Neuronal stem cell (in vitro differentiated cells): ENCODE measurements at regions not wholly inside any gene's neighbourhood (a gene's known extent, or its start where the extent isn't known, plus 50 kb on each side); places are given as distances from the start of the nearest gene placed in this dataset.

Source experiments
- DNase-seq: peaks from one replicate; pipeline ENCODE4 v3.0.0-alpha.2; 2013; ENCODE audit warnings: low spot score
- H2AFZ ChIP-seq: one replicate; pipeline ENCODE4 v1.6.1; 2013; ENCODE audit warnings: mild to moderate bottlenecking, low read length, inconsistent platforms
- H2AK5ac ChIP-seq: 2 replicates; pipeline ENCODE4 v1.6.1; 2013; ENCODE audit warnings: low read depth, mild to moderate bottlenecking, inconsistent platforms, low read length, moderate library complexity, mixed read lengths
- H2BK120ac ChIP-seq: 2 replicates; pipeline ENCODE4 v1.6.1; 2013; ENCODE audit warnings: low read depth, mild to moderate bottlenecking, inconsistent platforms, low read length, moderate library complexity, mixed read lengths
- H2BK12ac ChIP-seq: one replicate; pipeline ENCODE4 v1.6.1; 2013; ENCODE audit warnings: low read length, inconsistent platforms
- H2BK15ac ChIP-seq: 2 replicates; pipeline ENCODE4 v1.6.1; 2013; ENCODE audit warnings: mild to moderate bottlenecking, low read length, inconsistent platforms, mixed read lengths
- H2BK5ac ChIP-seq: one replicate; pipeline ENCODE4 v1.6.1; 2013; ENCODE audit warnings: inconsistent platforms, mild to moderate bottlenecking, low read length, moderate library complexity
- H3K14ac ChIP-seq: one replicate; pipeline ENCODE4 v1.6.1; 2013; ENCODE audit warnings: low read length, inconsistent platforms
- H3K18ac ChIP-seq: 2 replicates; pipeline ENCODE4 v1.6.1; 2013; ENCODE audit warnings: low read length, inconsistent platforms
- H3K23ac ChIP-seq: 2 replicates; pipeline ENCODE4 v1.6.1; 2013; ENCODE audit warnings: low read depth, mild to moderate bottlenecking, mixed read lengths, low read length, inconsistent platforms; ENCODE audit not compliant: poor library complexity
- H3K27ac ChIP-seq: replicated peaks from 3 replicates; pipeline ENCODE4 v1.5.1; 2013; ENCODE audit warnings: low read length, inconsistent platforms
- H3K27me3 ChIP-seq, 3 experiments: 2 replicates each; pipeline ENCODE4 v1.6.1; 2013; ENCODE audit warnings: low read length in 3 of 3, mild to moderate bottlenecking in 2 of 3, inconsistent platforms in 1 of 3, low read depth in 1 of 3, mixed read lengths in 1 of 3, moderate library complexity in 1 of 3; ENCODE audit not compliant: control insufficient read depth in 3 of 3, insufficient read depth in 3 of 3
- H3K36me3 ChIP-seq, 2 donors: replicated peaks in 1 of 2; 2 replicates each; pipeline ENCODE4 v1.6.1; 2013; ENCODE audit warnings: low read length in 2 of 2; ENCODE audit not compliant: control insufficient read depth in 2 of 2, insufficient read depth in 2 of 2
- H3K4ac ChIP-seq: 2 replicates; pipeline ENCODE4 v1.6.1; 2013; ENCODE audit warnings: inconsistent platforms, mild to moderate bottlenecking, low read length, moderate library complexity
- H3K4me1 ChIP-seq, 2 donors: 1 replicate in 1 of 2; 2 replicates in 1 of 2; pipeline ENCODE4 v1.6.1; 2013; ENCODE audit warnings: low read length in 2 of 2, low read depth in 1 of 2; ENCODE audit not compliant: control insufficient read depth in 2 of 2, insufficient read depth in 1 of 2
- H3K4me2 ChIP-seq: one replicate; pipeline ENCODE4 v1.6.1; 2013; ENCODE audit warnings: mild to moderate bottlenecking, low read length, inconsistent platforms; ENCODE audit not compliant: insufficient read depth, poor library complexity, severe bottlenecking
- H3K4me3 ChIP-seq, 2 donors: 2 replicates each; pipeline ENCODE4 v1.5.1; 2013; ENCODE audit warnings: low read length in 2 of 2, mild to moderate bottlenecking in 2 of 2, inconsistent platforms in 1 of 2, moderate library complexity in 1 of 2
- H3K79me1 ChIP-seq: one replicate; pipeline ENCODE4 v1.6.1; 2013; ENCODE audit warnings: low read depth, mild to moderate bottlenecking, inconsistent platforms, low read length, moderate library complexity
- H3K9ac ChIP-seq: one replicate; pipeline ENCODE4 v1.6.1; 2013; ENCODE audit warnings: mild to moderate bottlenecking, low read depth, low read length, inconsistent platforms; ENCODE audit not compliant: poor library complexity
- H3K9me3 ChIP-seq, 2 donors: replicated peaks in 1 of 2; 2 replicates each; pipeline versions ENCODE3 to v1.6.1; 2013; ENCODE audit warnings: low read length in 2 of 2, mild to moderate bottlenecking in 2 of 2, inconsistent platforms in 1 of 2, low read depth in 1 of 2, mixed read lengths in 1 of 2, moderate library complexity in 1 of 2; ENCODE audit not compliant: control insufficient read depth in 2 of 2, insufficient read depth in 1 of 2
- H4K8ac ChIP-seq: one replicate; pipeline ENCODE4 v1.6.1; 2013; ENCODE audit warnings: low read depth, mild to moderate bottlenecking, inconsistent platforms, low read length, moderate library complexity
- H4K91ac ChIP-seq: one replicate; pipeline ENCODE4 v1.6.1; 2013; ENCODE audit warnings: low read length, low read depth, mild to moderate bottlenecking, inconsistent platforms; ENCODE audit not compliant: poor library complexity
- WGBS, 2 donors: extraction: QIAGEN DNeasy Blood & Tissue Kit; methylation state at CpG; one replicate each; pipeline ENCODE4 v1.1.7; 2013; ENCODE audit warnings: missing lambda C conversion rate in 2 of 2, mixed read lengths in 1 of 2; ENCODE audit not compliant: insufficient read length in 2 of 2, insufficient replicate concordance in 1 of 2; ENCODE audit errors: extremely low coverage in 2 of 2; 5-methylcytosine and 5-hydroxymethylcytosine counted together

DNA sequence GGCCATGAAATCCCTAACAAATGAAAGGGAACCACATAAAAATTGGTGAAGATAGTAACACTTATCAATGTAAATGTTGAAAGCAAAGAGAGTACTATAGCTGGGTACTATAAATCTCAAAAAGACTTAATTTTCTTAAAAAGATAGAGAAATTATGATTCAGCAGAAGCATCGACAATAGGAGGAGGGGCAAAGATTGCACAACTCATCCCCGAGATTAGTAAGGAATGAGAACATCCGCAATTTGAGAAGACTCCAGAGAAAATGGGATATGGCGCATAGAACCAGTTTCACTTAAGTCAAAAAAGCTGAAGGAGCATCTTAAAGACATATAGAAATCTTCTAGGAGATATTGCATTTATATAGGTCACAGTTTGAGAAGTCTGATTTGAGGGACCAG lies 220.2 kb upstream of the SLC16A7 start:
- no peak overlapping the region for H3K18ac ChIP-seq
- no peaks in the 10 kb centered on the region for H3K79me1 ChIP-seq
- WGBS, 2 donors = no CpG with 5 or more reads among the region's 4 CpGs
- no peak overlapping the region for H3K14ac ChIP-seq
- no peak overlapping the region for H3K23ac ChIP-seq
- H3K27me3 ChIP-seq = no peaks in the 10 kb centered on the region
- no peak overlapping the region for H3K9ac ChIP-seq
- DNase-seq = no peak
- no peak overlapping the region for H3K27ac ChIP-seq
- no peak overlapping the region for H3K4ac ChIP-seq
- H3K9me3 ChIP-seq = no peaks in the 10 kb centered on the region
- no peak overlapping the region for H4K91ac ChIP-seq
- H2BK120ac ChIP-seq = no peak overlapping the region
- no peaks in the 10 kb centered on the region for H3K36me3 ChIP-seq
- H3K4me3 ChIP-seq = no peak overlapping the region
- no peak overlapping the region for H3K4me2 ChIP-seq
- no peak overlapping the region for H4K8ac ChIP-seq
- H2AFZ ChIP-seq = no peak overlapping the region
- H2AK5ac ChIP-seq = no peak overlapping the region
- no peak overlapping the region for H2BK5ac ChIP-seq
- H3K4me1 ChIP-seq = no peaks in the 10 kb centered on the region
- no peak overlapping the region for H2BK12ac ChIP-seq
- no peak overlapping the region for H2BK15ac ChIP-seq

GRCh38 chr12:59374783-59375182 lies 221.0 kb upstream of the SLC16A7 start:
- no peak overlapping the region for H3K4me2 ChIP-seq
- WGBS, 2 donors = 100% methylated on average over 1 of the region's 1 CpG
- no peaks in the 10 kb centered on the region for H3K4me1 ChIP-seq
- H3K4ac ChIP-seq = no peak overlapping the region
- H2AFZ ChIP-seq = no peak overlapping the region
- H3K27me3 ChIP-seq = no peaks in the 10 kb centered on the region
- H3K79me1 ChIP-seq = no peaks in the 10 kb centered on the region
- H4K8ac ChIP-seq = no peak overlapping the region
- no peak overlapping the region for H4K91ac ChIP-seq
- no peak overlapping the region for H2BK12ac ChIP-seq
- H2AK5ac ChIP-seq = no peak overlapping the region
- no peak for DNase-seq
- no peak overlapping the region for H3K23ac ChIP-seq
- no peak overlapping the region for H3K4me3 ChIP-seq
- H3K18ac ChIP-seq = no peak overlapping the region
- H3K36me3 ChIP-seq = no peaks in the 10 kb centered on the region
- no peak overlapping the region for H3K9ac ChIP-seq
- no peak overlapping the region for H2BK15ac ChIP-seq
- no peak overlapping the region for H3K27ac ChIP-seq
- H2BK120ac ChIP-seq = no peak overlapping the region
- no peak overlapping the region for H3K14ac ChIP-seq
- no peak overlapping the region for H2BK5ac ChIP-seq
- no peaks in the 10 kb centered on the region for H3K9me3 ChIP-seq

- H3K27ac ChIP-seq = no peak overlapping the region
- no peak overlapping the region for H3K23ac ChIP-seq
- no peak overlapping the region for H4K91ac ChIP-seq
- H3K27me3 ChIP-seq = no peaks in the 10 kb centered on the region
- no peak overlapping the region for H2AK5ac ChIP-seq
- no peak overlapping the region for H2BK5ac ChIP-seq
- H2BK12ac ChIP-seq = no peak overlapping the region
- no peak overlapping the region for H3K4me2 ChIP-seq
- H3K9me3 ChIP-seq = no peaks in the 10 kb centered on the region
- H3K9ac ChIP-seq = no peak overlapping the region
- no peak overlapping the region for H3K4me3 ChIP-seq
- no peak overlapping the region for H2AFZ ChIP-seq
- H3K14ac ChIP-seq = no peak overlapping the region
- H2BK15ac ChIP-seq = no peak overlapping the region
- H2BK120ac ChIP-seq = no peak overlapping the region
- no peaks in the 10 kb centered on the region for H3K36me3 ChIP-seq
- no CpG with 5 or more reads among the region's 3 CpGs for WGBS, 2 donors
- no peak for DNase-seq
- H3K4ac ChIP-seq = no peak overlapping the region
- H4K8ac ChIP-seq = no peak overlapping the region
- H3K18ac ChIP-seq = no peak overlapping the region
- H3K4me1 ChIP-seq = no peaks in the 10 kb centered on the region
- no peaks in the 10 kb centered on the region for H3K79me1 ChIP-seq
Measured at GRCh38 chr12:59372956-59373355, 222.9 kb upstream of the SLC16A7 start.

GRCh38 chr12:59370933-59371332 lies 224.9 kb upstream of the SLC16A7 start:
- H3K9ac ChIP-seq = no peak overlapping the region
- H2BK15ac ChIP-seq = no peak overlapping the region
- H2BK5ac ChIP-seq = no peak overlapping the region
- no peaks in the 10 kb centered on the region for H3K36me3 ChIP-seq
- H3K23ac ChIP-seq = no peak overlapping the region
- H3K27ac ChIP-seq = no peak overlapping the region
- 100% methylated on average over 1 of the region's 3 CpGs; no CpG with 5 or more reads in 1 of the 2 donors for WGBS, 2 donors
- no peak overlapping the region for H3K4ac ChIP-seq
- no peak overlapping the region for H2BK120ac ChIP-seq
- H3K9me3 ChIP-seq = no peaks in the 10 kb centered on the region
- H3K79me1 ChIP-seq = no peaks in the 10 kb centered on the region
- H3K27me3 ChIP-seq = no peaks in the 10 kb centered on the region
- no peak overlapping the region for H2AK5ac ChIP-seq
- H3K18ac ChIP-seq = no peak overlapping the region
- H2AFZ ChIP-seq = no peak overlapping the region
- no peaks in the 10 kb centered on the region for H3K4me1 ChIP-seq
- no peak overlapping the region for H3K14ac ChIP-seq
- DNase-seq = no peak
- H2BK12ac ChIP-seq = no peak overlapping the region
- no peak overlapping the region for H4K8ac ChIP-seq
- no peak overlapping the region for H3K4me2 ChIP-seq
- H3K4me3 ChIP-seq = no peak overlapping the region
- no peak overlapping the region for H4K91ac ChIP-seq
